Epithelial cell of proximal tubule (primary cell): ENCODE measurements at regions not wholly inside any gene's neighbourhood (a gene's known extent, or its start where the extent isn't known, plus 50 kb on each side); places are given as distances from the start of the nearest gene placed in this dataset.
"Not testable (repeated sequence)": the region's sequence is repeated elsewhere in the genome, so short reads cannot be mapped to it uniquely, and the experiment has no call there.

ENCODE experiments used
- DNase-seq: peaks from one replicate; pipeline ENCODE4 v3.0.0-alpha.2; 2011; ENCODE audit warnings: low read depth
- H3K4me3 ChIP-seq: 2 replicates; pipeline ENCODE4 v1.5.1; 2011; ENCODE audit warnings: low read depth, mild to moderate bottlenecking, low read length
- TF ChIP-seq, protein P1 (sequence below): conservative IDR thresholded peaks from 2 replicates; pipeline ENCODE4 v1.5.1; 2012; ENCODE audit warnings: low read depth, mild to moderate bottlenecking, low read length

DNA sequence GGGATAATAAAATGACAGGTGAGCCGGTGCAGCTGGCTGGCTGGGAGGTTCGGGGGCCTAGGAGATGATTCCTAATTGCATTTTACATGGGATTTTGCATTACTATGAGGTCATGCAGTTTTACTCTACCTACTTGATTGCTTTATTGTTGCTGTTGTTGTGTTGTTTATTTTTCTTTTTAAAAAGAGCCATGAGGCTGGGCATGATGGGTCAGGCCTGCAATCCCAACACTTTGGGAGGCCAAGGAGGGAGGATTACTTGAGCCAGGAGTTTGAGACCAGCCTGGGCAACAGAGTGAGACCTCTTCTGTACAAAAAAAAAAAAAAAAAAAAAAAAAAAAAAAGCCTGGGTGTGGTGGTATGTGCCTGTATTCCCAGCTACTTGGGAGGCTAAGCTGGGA is 104.8 kb downstream of the GJA1 start:
- no peak for DNase-seq

DNA sequence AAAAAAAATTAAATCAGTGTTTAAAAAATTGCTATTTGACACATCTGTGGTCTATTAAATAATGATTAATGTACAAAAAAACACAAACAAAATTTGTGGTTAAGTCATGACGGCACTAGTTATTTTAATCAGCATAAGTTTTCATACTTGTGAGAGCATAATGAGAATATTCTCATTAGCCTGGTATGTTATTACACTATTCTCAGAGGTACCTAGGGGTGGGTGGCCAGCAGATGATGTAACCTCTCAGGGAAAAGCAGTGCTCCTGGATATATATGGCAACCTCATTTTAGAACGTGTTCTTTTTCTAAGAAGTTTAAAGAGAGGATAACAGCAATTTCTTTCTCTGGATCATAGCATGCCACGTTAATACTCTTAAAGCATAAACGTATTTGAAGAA is 109.2 kb downstream of the GJA1 start:
- TF ChIP-seq, protein P1, sequence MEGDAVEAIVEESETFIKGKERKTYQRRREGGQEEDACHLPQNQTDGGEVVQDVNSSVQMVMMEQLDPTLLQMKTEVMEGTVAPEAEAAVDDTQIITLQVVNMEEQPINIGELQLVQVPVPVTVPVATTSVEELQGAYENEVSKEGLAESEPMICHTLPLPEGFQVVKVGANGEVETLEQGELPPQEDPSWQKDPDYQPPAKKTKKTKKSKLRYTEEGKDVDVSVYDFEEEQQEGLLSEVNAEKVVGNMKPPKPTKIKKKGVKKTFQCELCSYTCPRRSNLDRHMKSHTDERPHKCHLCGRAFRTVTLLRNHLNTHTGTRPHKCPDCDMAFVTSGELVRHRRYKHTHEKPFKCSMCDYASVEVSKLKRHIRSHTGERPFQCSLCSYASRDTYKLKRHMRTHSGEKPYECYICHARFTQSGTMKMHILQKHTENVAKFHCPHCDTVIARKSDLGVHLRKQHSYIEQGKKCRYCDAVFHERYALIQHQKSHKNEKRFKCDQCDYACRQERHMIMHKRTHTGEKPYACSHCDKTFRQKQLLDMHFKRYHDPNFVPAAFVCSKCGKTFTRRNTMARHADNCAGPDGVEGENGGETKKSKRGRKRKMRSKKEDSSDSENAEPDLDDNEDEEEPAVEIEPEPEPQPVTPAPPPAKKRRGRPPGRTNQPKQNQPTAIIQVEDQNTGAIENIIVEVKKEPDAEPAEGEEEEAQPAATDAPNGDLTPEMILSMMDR, result no peak
- no peak for DNase-seq
- no peak overlapping the region for H3K4me3 ChIP-seq

More for the DNA sequence above, 104.8 kb downstream of the GJA1 start:
- H3K4me3 ChIP-seq, result no peak overlapping the region
- TF ChIP-seq, protein P1, result no peak

DNA sequence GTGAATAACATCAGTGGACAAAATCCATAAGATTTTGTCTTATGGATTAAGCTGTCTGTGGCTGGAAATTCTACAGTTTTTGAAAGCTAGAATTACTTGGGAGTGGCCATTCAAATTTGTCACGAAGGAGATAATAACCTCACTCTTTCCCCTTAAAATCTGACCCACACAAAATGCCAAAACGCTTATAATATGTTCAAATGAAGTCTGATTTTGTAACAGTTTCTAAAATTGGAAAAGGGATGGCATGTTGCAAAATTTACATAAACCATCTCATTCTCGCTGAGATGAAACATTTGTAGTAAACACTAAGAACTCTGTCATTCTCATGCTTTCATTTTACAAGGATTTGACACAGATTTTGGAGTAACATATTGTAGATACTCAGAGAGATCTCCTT is 112.7 kb downstream of the GJA1 start:
- no peak overlapping the region for H3K4me3 ChIP-seq
- TF ChIP-seq, protein P1, result no peak
- no peak for DNase-seq

DNA sequence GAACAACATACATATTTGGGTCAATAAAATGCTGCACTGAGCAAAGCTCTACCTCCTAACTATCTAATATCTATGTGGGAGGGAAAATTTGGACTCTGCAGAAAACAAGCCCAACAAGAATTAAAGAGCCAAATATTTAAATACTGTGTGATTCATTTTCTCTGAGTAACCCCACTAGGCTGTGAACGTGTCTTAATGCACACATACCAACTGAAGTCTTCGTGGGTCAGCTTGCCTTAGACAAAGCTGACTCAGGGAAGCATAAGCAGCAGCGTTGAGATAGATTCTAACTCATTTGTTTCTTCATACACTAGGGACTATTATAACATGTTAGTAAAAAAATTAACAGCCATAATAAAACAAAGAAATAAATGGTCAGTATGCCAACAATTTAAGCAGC is 114.3 kb downstream of the GJA1 start:
- H3K4me3 ChIP-seq, result no peak overlapping the region
- no peak for DNase-seq
- TF ChIP-seq, protein P1, result no peak

DNA sequence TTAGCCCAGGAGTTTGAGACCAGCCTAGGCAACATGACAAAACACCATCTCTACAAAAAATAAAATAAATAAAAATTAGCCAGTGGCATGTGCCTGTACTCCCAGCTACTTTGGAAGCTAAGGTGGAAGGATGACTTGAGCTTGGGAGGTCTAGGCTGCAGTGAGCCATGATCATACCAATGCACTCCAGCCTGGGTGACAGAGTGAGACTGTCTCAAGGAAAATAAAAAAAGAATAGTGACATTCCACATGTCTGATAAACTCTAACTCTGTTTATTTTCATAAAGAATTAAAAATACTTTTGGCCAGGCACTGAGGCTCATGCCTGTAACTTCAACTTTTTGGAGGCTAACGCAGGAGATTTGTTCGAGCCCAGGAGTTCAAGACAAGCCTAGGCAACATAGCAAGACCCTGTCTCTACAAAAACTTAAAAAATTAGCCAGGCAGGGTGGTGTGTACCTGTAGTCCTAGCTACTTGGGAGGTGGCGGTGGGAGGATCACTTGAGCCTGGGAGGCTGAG is 115.1 kb downstream of the GJA1 start:
- no peak overlapping the region for H3K4me3 ChIP-seq
- no peak for DNase-seq
- TF ChIP-seq, protein P1, result no peak

DNA sequence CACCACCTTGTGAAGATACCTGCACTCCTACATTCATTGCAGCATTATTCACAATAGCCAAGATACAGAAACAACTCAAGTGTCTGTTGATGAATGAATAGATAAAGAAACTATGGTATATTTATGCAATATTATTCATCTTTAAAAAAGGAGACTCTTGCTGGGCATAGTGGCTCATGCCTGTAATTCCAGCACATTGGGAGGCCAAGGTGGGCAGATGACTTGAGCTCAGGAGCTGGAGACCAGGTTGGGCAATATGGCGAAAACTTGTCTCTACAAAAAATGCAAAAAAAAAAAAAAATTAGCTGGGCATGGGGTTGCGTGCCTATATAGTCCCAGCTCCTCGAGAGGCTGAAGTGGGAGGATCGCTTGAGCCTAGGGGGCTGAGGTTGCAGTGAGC is 119.8 kb downstream of the GJA1 start:
- DNase-seq, result no peak
- no peak overlapping the region for H3K4me3 ChIP-seq
- TF ChIP-seq, protein P1, result no peak

DNA sequence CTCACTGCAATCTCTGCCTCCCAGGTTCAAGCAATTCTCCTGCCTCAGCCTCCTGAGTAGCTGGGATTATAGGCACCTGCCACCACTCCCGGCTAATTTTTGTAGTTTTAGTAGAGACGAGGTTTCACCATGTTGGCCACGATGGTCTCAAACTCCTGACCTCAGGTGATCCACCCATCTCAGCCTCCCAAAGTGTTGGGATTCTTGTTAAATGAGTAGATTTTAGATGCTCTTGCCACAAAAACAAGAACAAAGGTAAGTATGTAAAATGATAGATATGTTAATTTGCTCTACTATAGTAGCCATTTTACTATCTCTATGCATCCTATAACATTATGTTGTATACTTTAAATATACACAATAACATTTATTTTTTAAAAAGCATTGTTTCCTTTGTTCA is 120.7 kb downstream of the GJA1 start:
- DNase-seq, H3K4me3 ChIP-seq: not testable (repeated sequence)
